Endothelial cell of umbilical vein (primary cell): ENCODE measurements at regions not wholly inside any gene's neighbourhood (a gene's known extent, or its start where the extent isn't known, plus 50 kb on each side); places are given as distances from the start of the nearest gene placed in this dataset.
"Not testable (repeated sequence)": the region's sequence is repeated elsewhere in the genome, so short reads cannot be mapped to it uniquely, and the experiment has no call there.

Experiments used
- BruUV-seq: library from RNA; stranded (reverse); fragments of 400-500 nt; replicated peaks from 2 replicates; lab custom pipeline; 2021; lab: Mats Ljungman, UMichigan
- CTCF ChIA-PET: fragments of 300-600, 350-600 bp; sonication (Branson Sonifier 250); formaldehyde crosslinking; loops from one replicate; lab custom pipeline; 2021; ENCODE audit warnings: antibody characterized with exemption, inconsistent platforms; lab: Charles Lee
- POLR2A ChIA-PET: fragments of 300-600, 350-600 bp; sonication (Branson Sonifier 250); formaldehyde crosslinking; loops from one replicate; lab custom pipeline; 2021; ENCODE audit warnings: antibody characterized with exemption, inconsistent platforms; lab: Charles Lee
- DNase-seq: peaks from one replicate; pipeline ENCODE4 v3.0.0-alpha.2; 2011; ENCODE audit warnings: low read depth, low spot score
- FAIRE-seq: peaks from 2 replicates; lab custom pipeline; 2011; peaks lifted over from hg19 to GRCh38; lab: Jason Lieb, UNC
- H2AFZ ChIP-seq: 2 replicates; pipeline ENCODE4 v1.6.0; 2012; ENCODE audit warnings: low read depth, low read length, control low read depth, inconsistent platforms
- H3K27ac ChIP-seq: 2 replicates; pipeline ENCODE4 v1.5.1; 2011; ENCODE audit warnings: low read depth, mild to moderate bottlenecking, control low read depth, low read length, moderate library complexity; ENCODE audit not compliant: insufficient read depth
- H3K27me3 ChIP-seq, 2 experiments: 2 replicates each; pipeline versions ENCODE4 v1.6.0 to v1.6.1; 2011; ENCODE audit warnings: low read length in 2 of 2, mixed read lengths in 1 of 2; ENCODE audit not compliant: control insufficient read depth in 2 of 2, insufficient read depth in 2 of 2
- H3K36me3 ChIP-seq, 2 experiments: 2 replicates in 1 of 2; 3 replicates in 1 of 2; pipeline ENCODE4 v1.5.1; 2011; ENCODE audit warnings: low read length in 2 of 2, mild to moderate bottlenecking in 1 of 2, moderate library complexity in 1 of 2; ENCODE audit not compliant: control insufficient read depth in 2 of 2, insufficient read depth in 2 of 2; ENCODE audit errors: extremely low read depth in 1 of 2
- H3K4me1 ChIP-seq: 3 replicates; pipeline ENCODE4 v1.5.1; 2011; ENCODE audit warnings: mild to moderate bottlenecking, low read length; ENCODE audit not compliant: control insufficient read depth, insufficient read depth; ENCODE audit errors: extremely low read depth
- H3K4me2 ChIP-seq: 2 replicates; pipeline ENCODE4 v1.6.1; 2011; ENCODE audit warnings: low read length, control low read depth, mixed read lengths; ENCODE audit not compliant: insufficient read depth
- H3K4me3 ChIP-seq, 3 experiments: fragments of 200-600 bp in 1 of 3; sonication (generic), shearing (Covaris generic) in 1 of 3; replicated peaks in 1 of 3; 2 replicates each; pipeline ENCODE4 v1.5.1; 2011 to 2016; ENCODE audit warnings: control low read depth in 3 of 3, low read length in 3 of 3, mild to moderate bottlenecking in 2 of 3, inconsistent platforms in 1 of 3, low read depth in 1 of 3, moderate library complexity in 1 of 3; ENCODE audit not compliant: insufficient read depth in 1 of 3
- H3K79me2 ChIP-seq: 2 replicates; pipeline ENCODE4 v1.6.0; 2012; ENCODE audit warnings: low read length, inconsistent platforms; ENCODE audit not compliant: control insufficient read depth, insufficient read depth
- H3K9ac ChIP-seq: replicated peaks from 2 replicates; pipeline ENCODE3; 2011; ENCODE audit warnings: low read length, control low read depth; ENCODE audit not compliant: insufficient read depth; ENCODE audit errors: extremely low read depth
- H3K9me1 ChIP-seq: replicated peaks from 3 replicates; pipeline ENCODE4 v1.6.0; 2011; ENCODE audit warnings: mild to moderate bottlenecking, low read length; ENCODE audit not compliant: control insufficient read depth, insufficient read depth; ENCODE audit errors: extremely low read depth
- H3K9me3 ChIP-seq: replicated peaks from 2 replicates; pipeline ENCODE4 v1.5.1; 2012; ENCODE audit warnings: low read length, inconsistent platforms; ENCODE audit not compliant: control insufficient read depth, insufficient read depth
- H4K20me1 ChIP-seq: replicated peaks from 2 replicates; pipeline ENCODE3; 2011; ENCODE audit warnings: mild to moderate bottlenecking, low read length; ENCODE audit not compliant: control insufficient read depth, insufficient read depth; ENCODE audit errors: extremely low read depth
- EZH2 ChIP-seq: IDR thresholded peaks from 2 replicates; pipeline ENCODE4 v1.6.1; 2012; ENCODE audit warnings: borderline replicate concordance, low read depth, mild to moderate bottlenecking, moderate library complexity, low read length, inconsistent platforms; ENCODE audit not compliant: severe bottlenecking
- FOS ChIP-seq: IDR thresholded peaks from 2 replicates; pipeline ENCODE4 v1.6.1; 2011; ENCODE audit warnings: mild to moderate bottlenecking, low read length, moderate library complexity, borderline replicate concordance; ENCODE audit not compliant: insufficient read depth
- GATA2 ChIP-seq: IDR thresholded peaks from 2 replicates; pipeline ENCODE4 v1.7.0; 2011; ENCODE audit warnings: low read depth, mild to moderate bottlenecking, moderate library complexity, mixed read lengths, low read length; ENCODE audit not compliant: insufficient read length, insufficient read depth
- JUN ChIP-seq: IDR thresholded peaks from 2 replicates; pipeline ENCODE4 v1.6.1; 2011; ENCODE audit warnings: borderline replicate concordance, low read depth; ENCODE audit not compliant: insufficient read length, insufficient read depth
- MYC ChIP-seq: IDR thresholded peaks from one replicate; pipeline ENCODE4 v1.6.1; 2011; ENCODE audit warnings: mild to moderate bottlenecking, low read depth, low read length
- POLR2A ChIP-seq: IDR thresholded peaks from 2 replicates; pipeline ENCODE4 v1.6.1; 2012; ENCODE audit warnings: low read depth, mild to moderate bottlenecking, control low read depth, low read length
- POLR2AphosphoS5 ChIP-seq: IDR thresholded peaks from 2 replicates; pipeline ENCODE4 v1.6.1; 2012; ENCODE audit warnings: low read depth, mild to moderate bottlenecking, control low read depth, low read length, moderate library complexity; ENCODE audit not compliant: insufficient read depth
- dilution Hi-C: fragments of 300-500 bp; cut with MboI; formaldehyde crosslinking; loops from one replicate; pipeline ENCODE4 v1.15.0; 2019; ENCODE audit warnings: low sequenced_read_pairs; ENCODE audit not compliant: extremely low pct_ligation_motif_present
- intact Hi-C: fragments of 100-400 bp; cut with micrococcal nuclease; formaldehyde crosslinking; loops from one replicate; pipeline ENCODE4 v1.10.0; 2022
- TF ChIP-seq, protein P1 (sequence below), 2 donors: IDR thresholded peaks; 1 replicate in 1 of 2; 2 replicates in 1 of 2; pipeline ENCODE4 v1.5.1; 2011; ENCODE audit warnings: low read length in 2 of 2, mild to moderate bottlenecking in 2 of 2, moderate library complexity in 2 of 2, control low read depth in 1 of 2, inconsistent platforms in 1 of 2, low read depth in 1 of 2; ENCODE audit not compliant: insufficient read depth in 1 of 2; ENCODE audit errors: extremely low read depth in 1 of 2
- TF ChIP-seq, protein P2 (sequence below): IDR thresholded peaks from 2 replicates; pipeline ENCODE4 v1.6.1; 2011; ENCODE audit not compliant: insufficient read depth, insufficient read length

DNA sequence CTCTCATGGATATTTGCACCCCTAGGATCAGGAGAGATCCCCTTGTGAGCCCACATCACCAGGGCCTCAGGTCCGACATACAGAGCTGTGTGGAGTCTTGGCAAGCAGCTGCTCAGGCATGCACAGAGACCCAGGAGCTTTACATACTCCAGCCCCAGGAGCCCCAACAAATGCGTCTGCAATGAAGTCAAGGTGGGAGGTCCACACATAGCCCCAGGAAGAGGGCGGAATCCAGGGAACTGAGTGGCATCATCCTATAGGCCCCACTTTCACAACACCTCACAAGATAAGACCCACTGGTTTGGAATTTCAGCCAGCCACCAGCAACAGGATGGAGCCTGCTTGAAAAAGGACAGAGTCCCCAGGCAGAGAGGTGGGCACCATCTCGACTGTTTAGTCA is 106.7 kb downstream of the LSMEM1 start:
- Histone ChIP-seq H3K27ac (no peak overlapping the region), H3K79me2 (no peaks in the 10 kb centered on the region), H3K9ac (no peak overlapping the region), H4K20me1 (no peaks in the 10 kb centered on the region), H3K9me3 (no peaks in the 10 kb centered on the region), H3K4me3 (no peak overlapping the region), H2AFZ (no peak overlapping the region), H3K36me3 (no peaks in the 10 kb centered on the region), H3K9me1 (no peaks in the 10 kb centered on the region), H3K27me3 (peaks cover 2 to 16% of the 10 kb centered on the region in 2 experiments), H3K4me1 (no peaks in the 10 kb centered on the region), H3K4me2 (no peak overlapping the region)
- CTCF ChIA-PET, result no interaction called here
- dilution Hi-C loops (no loop called here), intact Hi-C loops (no loop called here)
- no TSS peak for BruUV-seq
- TF ChIP-seq, protein P1, sequence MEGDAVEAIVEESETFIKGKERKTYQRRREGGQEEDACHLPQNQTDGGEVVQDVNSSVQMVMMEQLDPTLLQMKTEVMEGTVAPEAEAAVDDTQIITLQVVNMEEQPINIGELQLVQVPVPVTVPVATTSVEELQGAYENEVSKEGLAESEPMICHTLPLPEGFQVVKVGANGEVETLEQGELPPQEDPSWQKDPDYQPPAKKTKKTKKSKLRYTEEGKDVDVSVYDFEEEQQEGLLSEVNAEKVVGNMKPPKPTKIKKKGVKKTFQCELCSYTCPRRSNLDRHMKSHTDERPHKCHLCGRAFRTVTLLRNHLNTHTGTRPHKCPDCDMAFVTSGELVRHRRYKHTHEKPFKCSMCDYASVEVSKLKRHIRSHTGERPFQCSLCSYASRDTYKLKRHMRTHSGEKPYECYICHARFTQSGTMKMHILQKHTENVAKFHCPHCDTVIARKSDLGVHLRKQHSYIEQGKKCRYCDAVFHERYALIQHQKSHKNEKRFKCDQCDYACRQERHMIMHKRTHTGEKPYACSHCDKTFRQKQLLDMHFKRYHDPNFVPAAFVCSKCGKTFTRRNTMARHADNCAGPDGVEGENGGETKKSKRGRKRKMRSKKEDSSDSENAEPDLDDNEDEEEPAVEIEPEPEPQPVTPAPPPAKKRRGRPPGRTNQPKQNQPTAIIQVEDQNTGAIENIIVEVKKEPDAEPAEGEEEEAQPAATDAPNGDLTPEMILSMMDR (IDR thresholded peaks at IDR 0.05; ENCODE audit: extremely low read depth in 1 of 2, insufficient read depth in 1 of 2, low read depth in 1 of 2, low read length in 2 of 2), result no peak
- TF ChIP-seq MYC, result no peak
- no peak for TF ChIP-seq EZH2
- no peak for TF ChIP-seq GATA2
- TF ChIP-seq, protein P2, sequence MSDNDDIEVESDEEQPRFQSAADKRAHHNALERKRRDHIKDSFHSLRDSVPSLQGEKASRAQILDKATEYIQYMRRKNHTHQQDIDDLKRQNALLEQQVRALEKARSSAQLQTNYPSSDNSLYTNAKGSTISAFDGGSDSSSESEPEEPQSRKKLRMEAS, result no peak
- no peak for TF ChIP-seq POLR2A
- no peak for TF ChIP-seq POLR2AphosphoS5
- no peak for TF ChIP-seq JUN
- TF ChIP-seq FOS, result no peak
- POLR2A ChIA-PET, result no interaction called here
- FAIRE-seq, result no peak
- no peak for DNase-seq

DNA sequence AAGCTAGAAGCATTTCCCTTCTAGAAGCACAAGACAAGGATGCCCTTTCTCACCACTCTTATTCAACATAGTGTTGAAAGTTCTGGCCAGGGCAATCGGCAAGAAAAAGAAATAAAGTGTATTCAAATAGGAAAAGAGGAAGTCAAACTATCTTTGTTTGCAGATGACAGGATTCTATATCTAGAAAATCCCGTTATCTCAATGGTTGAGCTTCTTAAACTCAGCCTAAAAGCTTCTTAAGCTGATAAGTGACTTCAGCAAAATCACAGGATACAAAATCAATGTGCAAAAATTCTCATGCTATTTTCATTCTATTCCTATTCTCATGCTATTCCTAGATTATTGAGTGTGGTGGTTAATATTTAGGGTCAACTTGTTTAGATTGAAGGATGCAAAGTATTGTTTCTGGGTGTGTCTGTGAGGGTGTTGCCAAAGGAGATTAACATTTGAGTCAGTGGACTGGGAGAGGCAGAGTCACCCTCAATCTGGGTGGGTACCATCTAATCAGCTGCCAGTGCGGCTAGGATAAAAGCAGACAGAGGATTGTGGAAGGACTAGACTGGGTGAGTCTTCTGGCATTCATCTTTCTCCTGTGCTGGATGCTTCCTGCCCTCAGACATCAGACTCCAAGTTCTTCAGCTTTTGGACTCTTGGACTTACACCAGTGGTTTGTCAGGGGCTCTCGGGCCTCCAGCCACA is 111.9 kb downstream of the LSMEM1 start:
- intact Hi-C loops, result not testable (repeated sequence)

More for the DNA sequence above, 111.9 kb downstream of the LSMEM1 start:
- H3K27me3 ChIP-seq, POLR2A ChIA-PET, H3K36me3 ChIP-seq, H4K20me1 ChIP-seq, H3K4me2 ChIP-seq, BruUV-seq, DNase-seq, CTCF ChIA-PET, H2AFZ ChIP-seq, H3K79me2 ChIP-seq, H3K9me1 ChIP-seq, FAIRE-seq, H3K9ac ChIP-seq, dilution Hi-C loops, H3K9me3 ChIP-seq, H3K27ac ChIP-seq, H3K4me1 ChIP-seq, H3K4me3 ChIP-seq: not testable (repeated sequence)
